ENCODE measurements at regions not wholly inside any gene's neighbourhood (a gene's known extent, or its start where the extent isn't known, plus 50 kb on each side); places are given as distances from the start of the nearest gene placed in this dataset.

DNA sequence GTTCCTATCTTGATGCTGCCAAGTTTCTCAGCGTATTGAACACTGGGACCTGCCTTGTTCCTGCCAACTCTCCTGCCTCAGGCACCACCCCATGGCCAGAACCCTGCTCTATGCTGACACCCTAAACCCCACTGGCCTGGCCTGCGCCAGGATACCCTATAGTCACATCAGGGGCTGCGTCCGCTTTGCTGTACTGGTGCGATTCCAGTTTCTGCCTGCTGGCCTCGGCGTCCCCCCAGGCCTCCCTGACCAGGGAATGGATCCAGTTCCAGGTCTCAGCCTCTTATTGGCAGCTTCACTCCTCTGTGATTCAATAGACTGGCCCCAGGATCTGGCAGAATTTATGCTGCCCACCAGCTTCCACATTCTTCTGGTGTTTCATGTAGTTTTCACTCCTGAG, 55.0 kb downstream of the GPR6 start:
- no peak overlapping the region for H3K27ac ChIP-seq (ENCODE audit: low read length)
- WGBS (ENCODE audit: insufficient coverage), result 77% methylated on average over 7 of the region's 7 CpGs
- no peak overlapping the region for H3K4me3 ChIP-seq (ENCODE audit: low read length)
- no peak for DNase-seq
- H3K4me1 ChIP-seq (ENCODE audit: control insufficient read depth, insufficient read depth, low read length), result no peaks in the 10 kb centered on the region
- H3K27me3 ChIP-seq (ENCODE audit: control insufficient read depth, insufficient read depth, low read length), result no peaks in the 10 kb centered on the region
- H3K9me3 ChIP-seq (replicated peaks; ENCODE audit: control insufficient read depth, low read depth, low read length), result no peaks in the 10 kb centered on the region
- H3K36me3 ChIP-seq (ENCODE audit: control insufficient read depth, insufficient read depth, low read length), result no peaks in the 10 kb centered on the region

DNA sequence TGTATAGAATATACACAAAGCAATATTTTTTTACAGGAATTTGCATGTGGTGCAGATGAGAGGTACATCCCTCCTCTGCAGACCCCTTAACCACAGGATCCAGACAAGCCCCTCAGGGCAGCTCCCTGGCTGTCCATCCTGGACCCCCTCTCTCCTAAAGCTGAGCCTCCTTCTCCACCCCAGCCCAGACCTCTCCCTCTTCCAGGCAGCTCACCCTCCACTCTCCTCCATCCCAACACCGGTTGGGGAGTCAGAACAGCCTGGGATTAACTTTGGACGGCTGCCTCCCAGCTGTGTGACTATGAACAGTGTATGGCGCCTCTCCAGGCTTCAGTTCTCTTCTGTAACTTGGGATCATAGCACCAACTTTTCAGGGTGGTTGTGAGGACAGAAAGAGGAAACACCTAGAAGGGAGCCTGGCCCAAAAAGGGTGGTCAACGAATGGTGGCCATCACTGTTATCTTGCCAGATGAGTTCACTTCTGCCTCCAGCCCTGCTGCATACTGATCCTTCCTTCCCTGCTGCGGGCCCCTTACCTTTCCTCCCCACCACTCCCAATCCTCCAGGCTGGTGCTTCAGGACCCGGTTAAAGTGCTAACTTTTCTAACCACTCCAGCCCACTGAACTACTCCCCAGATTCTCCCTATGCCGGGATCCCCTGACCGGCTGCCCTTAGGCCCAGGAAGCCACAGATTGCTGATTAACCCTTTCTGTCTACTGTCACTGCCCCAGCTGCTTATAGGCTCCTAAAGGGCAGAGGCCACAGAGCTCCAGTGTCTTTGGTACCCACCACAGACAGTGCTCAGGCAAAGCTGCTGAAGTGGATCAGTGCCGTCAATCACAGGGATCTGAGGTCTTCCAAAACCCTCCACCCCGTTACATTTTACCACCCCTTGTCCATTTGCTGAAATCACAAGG, 55.9 kb downstream of the GPR6 start:
- DNase-seq, result peak; percentile 17
- H3K36me3 ChIP-seq (ENCODE audit: control insufficient read depth, insufficient read depth, low read length), result no peaks in the 10 kb centered on the region
- no peaks in the 10 kb centered on the region for H3K9me3 ChIP-seq (replicated peaks; ENCODE audit: control insufficient read depth, low read depth, low read length)
- H3K4me1 ChIP-seq (ENCODE audit: control insufficient read depth, insufficient read depth, low read length), result no peaks in the 10 kb centered on the region
- H3K4me3 ChIP-seq (ENCODE audit: low read length), result no peak overlapping the region
- H3K27me3 ChIP-seq (ENCODE audit: control insufficient read depth, insufficient read depth, low read length), result no peaks in the 10 kb centered on the region
- no peak overlapping the region for H3K27ac ChIP-seq (ENCODE audit: low read length)
- 47% methylated on average over 10 of the region's 10 CpGs for WGBS (ENCODE audit: insufficient coverage)

DNA sequence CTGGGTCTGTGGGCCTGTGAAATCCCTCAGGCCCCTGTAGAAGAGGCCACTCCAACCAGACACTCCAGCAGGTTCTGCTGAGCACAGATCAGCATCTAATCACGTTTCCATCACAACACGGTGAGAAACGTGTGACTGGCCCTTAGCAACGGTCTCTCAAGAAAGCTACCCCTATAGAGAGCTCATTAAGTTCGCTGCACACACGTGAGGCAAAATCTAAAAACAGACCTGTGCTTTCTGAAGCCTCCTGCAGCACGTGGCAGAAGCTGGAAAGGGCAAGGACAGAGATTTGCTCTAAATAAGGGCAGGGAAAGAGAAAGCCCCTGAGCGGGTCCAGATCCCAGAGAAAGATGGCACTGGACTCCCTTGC, 56.5 kb downstream of the GPR6 start:
- H3K4me1 ChIP-seq (ENCODE audit: control insufficient read depth, insufficient read depth, low read length), result peaks cover under 1% of the 10 kb centered on the region
- H3K4me3 ChIP-seq (ENCODE audit: low read length), result no peak overlapping the region
- no peaks in the 10 kb centered on the region for H3K27me3 ChIP-seq (ENCODE audit: control insufficient read depth, insufficient read depth, low read length)
- no peak overlapping the region for H3K27ac ChIP-seq (ENCODE audit: low read length)
- no peaks in the 10 kb centered on the region for H3K36me3 ChIP-seq (ENCODE audit: control insufficient read depth, insufficient read depth, low read length)
- 33% methylated on average over 7 of the region's 8 CpGs for WGBS (ENCODE audit: insufficient coverage)
- DNase-seq, result no peak
- H3K9me3 ChIP-seq (replicated peaks; ENCODE audit: control insufficient read depth, low read depth, low read length), result no peaks in the 10 kb centered on the region

DNA sequence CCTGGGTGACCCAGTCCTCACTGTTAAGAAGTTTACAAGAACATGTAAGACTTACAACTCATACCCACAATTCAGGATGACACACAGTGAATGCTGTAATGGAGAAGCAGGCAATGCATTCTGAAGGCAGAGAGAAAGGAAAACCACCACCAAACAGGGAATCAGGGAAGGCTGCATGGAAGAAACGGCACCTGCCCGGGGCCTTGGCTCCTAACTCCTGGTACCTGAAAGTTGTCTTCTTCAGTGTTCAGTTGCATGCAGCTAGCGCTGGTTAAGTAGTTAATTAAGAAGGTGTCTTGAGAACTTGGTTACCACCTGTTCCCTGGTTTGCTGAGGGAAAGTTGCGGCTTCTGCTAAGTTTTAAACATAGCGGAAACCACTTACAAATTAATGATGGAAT, 57.2 kb downstream of the GPR6 start:
- H3K4me1 ChIP-seq (ENCODE audit: control insufficient read depth, insufficient read depth, low read length), result peaks cover 5% of the 10 kb centered on the region
- no peak overlapping the region for H3K27ac ChIP-seq (ENCODE audit: low read length)
- H3K9me3 ChIP-seq (replicated peaks; ENCODE audit: control insufficient read depth, low read depth, low read length), result no peaks in the 10 kb centered on the region
- DNase-seq, result no peak
- H3K27me3 ChIP-seq (ENCODE audit: control insufficient read depth, insufficient read depth, low read length), result no peaks in the 10 kb centered on the region
- no peak overlapping the region for H3K4me3 ChIP-seq (ENCODE audit: low read length)
- no peaks in the 10 kb centered on the region for H3K36me3 ChIP-seq (ENCODE audit: control insufficient read depth, insufficient read depth, low read length)
- 100% methylated on average over 1 of the region's 5 CpGs for WGBS (ENCODE audit: insufficient coverage)

DNA sequence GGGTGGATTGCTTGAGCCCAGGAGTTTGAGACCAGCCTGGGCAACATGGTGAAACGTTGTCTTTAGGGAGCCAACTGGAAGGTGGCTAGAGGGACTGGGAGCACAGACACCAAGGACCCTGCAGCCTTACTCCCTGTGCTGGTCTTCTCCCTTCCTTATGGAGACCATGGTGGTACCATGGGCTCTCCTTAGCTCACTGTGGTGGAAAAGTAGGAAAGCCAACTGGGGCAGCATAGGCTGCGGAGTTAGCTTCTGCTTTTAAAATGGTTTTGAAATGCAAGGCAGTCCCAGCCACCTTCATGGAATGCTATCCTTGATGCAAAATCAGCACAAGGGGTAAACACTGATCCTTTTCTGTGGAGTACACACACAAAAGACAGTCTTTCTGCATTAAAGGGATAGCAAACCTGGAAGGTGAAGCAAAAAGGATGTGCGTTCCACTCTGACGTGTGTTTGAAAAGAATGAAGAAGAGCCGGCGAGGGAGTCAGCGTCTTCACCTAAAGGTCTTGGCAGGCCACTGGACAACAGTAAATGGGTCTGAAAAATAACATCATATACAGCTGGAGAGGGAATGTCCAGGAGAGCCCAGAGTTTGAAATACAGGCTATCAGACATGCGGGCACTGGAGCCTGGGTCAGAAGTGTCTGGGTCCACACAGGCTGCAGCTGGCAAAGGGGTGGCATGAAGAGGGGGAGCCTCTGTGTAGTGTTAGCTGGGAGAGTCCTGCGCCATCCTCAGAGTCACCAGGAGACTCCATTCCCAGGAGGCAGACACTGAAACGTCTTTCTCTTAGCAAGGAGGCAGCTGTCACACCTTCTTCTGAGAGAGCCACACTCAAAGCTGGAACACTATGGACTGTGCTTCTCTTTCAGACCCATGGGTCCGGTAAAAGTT, 58.5 kb downstream of the GPR6 start:
- Histone ChIP-seq H3K4me3 (ENCODE audit: low read length) (no peak overlapping the region), H3K4me1 (ENCODE audit: control insufficient read depth, insufficient read depth, low read length) (peaks cover 5% of the 10 kb centered on the region), H3K27ac (ENCODE audit: low read length) (no peak overlapping the region), H3K9me3 (replicated peaks; ENCODE audit: control insufficient read depth, low read depth, low read length) (no peaks in the 10 kb centered on the region), H3K36me3 (ENCODE audit: control insufficient read depth, insufficient read depth, low read length) (no peaks in the 10 kb centered on the region), H3K27me3 (ENCODE audit: control insufficient read depth, insufficient read depth, low read length) (no peaks in the 10 kb centered on the region)
- 77% methylated on average over 8 of the region's 11 CpGs for WGBS (ENCODE audit: insufficient coverage)
- no peak for DNase-seq

DNA sequence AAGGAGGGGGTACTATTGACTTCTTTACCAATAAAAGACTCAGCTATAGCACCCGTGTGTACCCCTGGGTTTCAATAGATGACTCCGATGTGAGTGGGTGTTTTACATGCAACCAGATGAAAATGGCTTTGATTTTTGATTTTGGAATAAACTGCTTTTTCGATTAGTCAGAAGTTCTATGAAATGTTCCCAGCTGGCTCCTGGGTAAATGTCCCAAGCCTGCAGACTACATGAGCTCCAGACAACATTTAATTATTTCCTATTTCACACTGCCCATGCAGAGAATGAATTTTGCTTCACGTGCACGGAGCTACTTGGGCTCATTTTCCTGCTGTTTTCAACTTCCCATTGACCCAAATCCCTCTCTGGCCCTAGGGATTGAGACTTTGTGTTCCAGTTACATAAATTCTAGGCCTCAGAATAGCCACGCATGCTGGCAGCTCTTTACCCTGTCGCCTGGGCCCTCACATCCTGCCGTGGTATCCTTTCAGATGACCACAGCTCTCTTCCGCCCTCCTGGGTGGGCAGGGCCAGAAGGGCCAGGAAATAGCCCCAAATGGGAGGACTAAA, 59.7 kb downstream of the GPR6 start:
- 66% methylated on average over 6 of the region's 9 CpGs for WGBS (ENCODE audit: insufficient coverage)
- peaks cover 5% of the 10 kb centered on the region for H3K4me1 ChIP-seq (ENCODE audit: control insufficient read depth, insufficient read depth, low read length)
- no peak for DNase-seq
- H3K27ac ChIP-seq (ENCODE audit: low read length), result no peak overlapping the region
- H3K9me3 ChIP-seq (replicated peaks; ENCODE audit: control insufficient read depth, low read depth, low read length), result no peaks in the 10 kb centered on the region
- H3K4me3 ChIP-seq (ENCODE audit: low read length), result no peak overlapping the region
- H3K27me3 ChIP-seq (ENCODE audit: control insufficient read depth, insufficient read depth, low read length), result no peaks in the 10 kb centered on the region
- H3K36me3 ChIP-seq (ENCODE audit: control insufficient read depth, insufficient read depth, low read length), result no peaks in the 10 kb centered on the region

DNA sequence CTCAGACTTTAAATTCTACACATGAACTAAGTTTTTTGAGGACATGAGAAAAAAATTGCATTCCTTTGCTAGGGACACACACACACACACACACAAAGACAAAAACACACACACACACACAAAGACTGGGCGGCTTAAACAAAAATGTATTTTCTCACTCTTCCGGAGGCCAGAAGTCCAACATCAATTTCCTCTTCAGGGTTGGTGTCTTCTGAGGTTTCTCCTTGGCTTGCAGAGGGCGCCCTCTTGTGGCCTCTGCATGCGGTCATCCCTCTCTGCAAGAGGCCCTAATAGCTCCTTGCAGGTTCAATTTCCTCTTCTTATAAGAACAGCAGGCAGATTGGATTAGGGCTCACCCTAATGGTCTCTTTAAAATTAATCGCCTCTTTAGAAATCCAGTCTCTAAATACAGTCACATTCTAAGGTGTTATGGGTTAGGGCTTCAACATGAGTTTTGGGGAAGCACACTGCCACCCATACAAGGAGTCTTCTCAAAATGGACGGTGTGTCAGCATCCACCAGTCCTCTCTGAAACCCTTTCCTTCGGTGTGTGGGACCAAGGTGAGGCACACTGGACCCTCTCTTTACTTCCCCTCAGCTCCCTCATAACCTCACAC, 61.4 kb downstream of the GPR6 start:
- DNase-seq, result peak; percentile 94
- Histone ChIP-seq H3K4me3 (ENCODE audit: low read length) (peak overlapping the region; percentile 11), H3K27ac (ENCODE audit: low read length) (no peak overlapping the region)

DNA sequence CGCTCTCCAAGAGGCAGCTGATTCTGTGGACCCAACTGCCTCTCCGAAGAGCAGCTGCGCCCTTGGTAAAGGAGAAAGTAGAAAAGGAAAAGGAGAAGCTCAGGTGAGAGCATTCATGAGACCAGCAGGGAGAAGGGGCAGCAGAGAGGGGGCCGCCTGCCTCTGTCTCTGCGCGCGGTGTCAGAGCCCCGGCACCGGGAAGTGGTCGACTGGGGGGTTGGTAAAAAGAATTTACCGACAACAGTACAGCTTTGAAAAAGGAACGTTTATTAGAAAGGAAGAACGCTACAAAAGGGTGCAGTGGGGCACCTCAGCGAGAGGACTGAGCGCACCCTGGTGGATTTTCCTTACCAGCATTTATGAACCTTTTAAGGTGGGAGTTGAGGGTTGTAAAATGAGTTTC, 61.9 kb downstream of the GPR6 start:
- no peaks in the 10 kb centered on the region for H3K27me3 ChIP-seq (ENCODE audit: control insufficient read depth, insufficient read depth, low read length)
- H3K36me3 ChIP-seq (ENCODE audit: control insufficient read depth, insufficient read depth, low read length), result no peaks in the 10 kb centered on the region
- no peaks in the 10 kb centered on the region for H3K9me3 ChIP-seq (replicated peaks; ENCODE audit: control insufficient read depth, low read depth, low read length)
- DNase-seq, result peak; percentile 32
- H3K27ac ChIP-seq (ENCODE audit: low read length), result no peak overlapping the region
- peaks cover 5% of the 10 kb centered on the region for H3K4me1 ChIP-seq (ENCODE audit: control insufficient read depth, insufficient read depth, low read length)
- WGBS (ENCODE audit: insufficient coverage), result 24% methylated on average over 14 of the region's 15 CpGs
- H3K4me3 ChIP-seq (ENCODE audit: low read length), result peak overlapping the region; percentile 11

More for the DNA sequence above, 61.4 kb downstream of the GPR6 start:
- H3K4me1 ChIP-seq (ENCODE audit: control insufficient read depth, insufficient read depth, low read length), result peaks cover 5% of the 10 kb centered on the region
- no peaks in the 10 kb centered on the region for H3K27me3 ChIP-seq (ENCODE audit: control insufficient read depth, insufficient read depth, low read length)
- 15% methylated on average over 6 of the region's 7 CpGs for WGBS (ENCODE audit: insufficient coverage)
- H3K9me3 ChIP-seq (replicated peaks; ENCODE audit: control insufficient read depth, low read depth, low read length), result no peaks in the 10 kb centered on the region
- no peaks in the 10 kb centered on the region for H3K36me3 ChIP-seq (ENCODE audit: control insufficient read depth, insufficient read depth, low read length)

DNA sequence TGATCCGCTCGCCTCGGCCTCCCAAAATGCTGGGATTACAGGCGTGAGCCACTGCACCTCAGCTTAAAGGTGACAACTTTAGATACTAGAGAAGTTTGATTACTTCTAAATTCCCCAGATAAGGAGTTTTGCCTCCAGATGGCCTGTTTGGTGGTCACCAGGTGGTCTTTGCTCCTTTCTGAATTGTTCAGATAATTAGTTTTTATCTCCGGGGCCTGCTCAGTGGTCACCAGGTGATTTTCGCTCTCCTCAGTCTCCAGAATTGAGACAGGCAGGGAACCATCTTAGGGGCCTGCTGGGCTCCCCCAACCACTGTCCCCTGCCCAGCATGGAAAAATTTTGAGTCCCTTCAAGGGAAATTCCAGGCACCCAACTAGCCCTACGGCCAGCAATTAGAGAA, 62.6 kb downstream of the GPR6 start:
- Histone ChIP-seq H3K9me3 (replicated peaks; ENCODE audit: control insufficient read depth, low read depth, low read length) (peaks cover 3% of the 10 kb centered on the region), H3K27ac (ENCODE audit: low read length) (no peak overlapping the region), H3K36me3 (ENCODE audit: control insufficient read depth, insufficient read depth, low read length) (no peaks in the 10 kb centered on the region), H3K4me1 (ENCODE audit: control insufficient read depth, insufficient read depth, low read length) (peaks cover 5% of the 10 kb centered on the region), H3K27me3 (ENCODE audit: control insufficient read depth, insufficient read depth, low read length) (no peaks in the 10 kb centered on the region), H3K4me3 (ENCODE audit: low read length) (no peak overlapping the region)
- DNase-seq, result no peak
- 82% methylated on average over 4 of the region's 7 CpGs for WGBS (ENCODE audit: insufficient coverage)

DNA sequence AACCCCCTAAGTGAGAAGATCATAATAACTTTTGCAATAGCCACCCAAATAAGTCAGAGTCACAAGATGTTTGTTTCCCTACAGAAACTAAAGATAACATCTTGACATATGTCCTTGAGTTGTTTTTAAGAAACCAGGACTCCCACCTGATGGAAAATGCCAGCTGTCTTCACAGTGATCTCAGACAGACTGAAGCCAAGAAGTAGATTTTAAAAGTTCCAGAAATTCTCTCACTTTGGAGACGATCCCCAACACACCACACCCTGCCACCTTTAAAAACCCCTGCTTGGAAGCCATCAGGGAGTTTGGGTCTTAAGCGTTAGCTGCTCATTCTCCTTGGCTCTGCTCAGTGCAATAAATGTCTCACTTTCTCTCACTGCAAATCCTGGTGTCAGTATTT, 63.0 kb downstream of the GPR6 start:
- WGBS (ENCODE audit: insufficient coverage), result no CpG with 5 or more reads among the region's 2 CpGs

More for the DNA sequence above, 63.0 kb downstream of the GPR6 start:
- H3K4me1 ChIP-seq (ENCODE audit: control insufficient read depth, insufficient read depth, low read length), result peaks cover 5% of the 10 kb centered on the region
- no peak for DNase-seq
- H3K27ac ChIP-seq (ENCODE audit: low read length), result no peak overlapping the region
- no peaks in the 10 kb centered on the region for H3K27me3 ChIP-seq (ENCODE audit: control insufficient read depth, insufficient read depth, low read length)
- H3K9me3 ChIP-seq (replicated peaks; ENCODE audit: control insufficient read depth, low read depth, low read length), result peaks cover 5% of the 10 kb centered on the region
- H3K4me3 ChIP-seq (ENCODE audit: low read length), result no peak overlapping the region
- H3K36me3 ChIP-seq (ENCODE audit: control insufficient read depth, insufficient read depth, low read length), result no peaks in the 10 kb centered on the region

Data from muscle of leg (tissue), 3 donors.